Cardiac fibroblast (primary cell): ENCODE measurements at regions not wholly inside any gene's neighbourhood (a gene's known extent, or its start where the extent isn't known, plus 50 kb on each side); places are given as distances from the start of the nearest gene placed in this dataset.

ENCODE experiments used
- DNase-seq, 2 donors: peaks; one replicate each; pipeline versions ENCODE4 v3.0.0 to v3.0.0-alpha.2; 2010; ENCODE audit warnings: low read depth in 2 of 2
- H3K4me3 ChIP-seq, 2 donors: replicated peaks in 1 of 2; 1 replicate in 1 of 2; 2 replicates in 1 of 2; pipeline ENCODE4 v1.5.1; 2011; ENCODE audit warnings: low read depth in 2 of 2, low read length in 2 of 2, mild to moderate bottlenecking in 2 of 2, moderate library complexity in 1 of 2
- CTCF ChIP-seq: IDR thresholded peaks from one replicate; pipeline ENCODE4 v1.5.1; 2011; ENCODE audit warnings: low read depth, mild to moderate bottlenecking, low read length, inconsistent platforms

GRCh38 chr14:83217492-83217891 lies 1683.8 kb upstream of the SEL1L start:
- peak in 1 of 2 donors; percentile 7 for DNase-seq
- no peak overlapping the region for H3K4me3 ChIP-seq
- TF ChIP-seq CTCF = no peak

- no peak for TF ChIP-seq CTCF
- DNase-seq = no peak
- H3K4me3 ChIP-seq = no peak overlapping the region
Measured at GRCh38 chr14:83247924-83248639, 1714.4 kb upstream of the SEL1L start.

- no peak for TF ChIP-seq CTCF
- no peak overlapping the region for H3K4me3 ChIP-seq
- DNase-seq = no peak
Measured at GRCh38 chr14:83251402-83251801, 1717.7 kb upstream of the SEL1L start.

- H3K4me3 ChIP-seq = no peak overlapping the region
- no peak for TF ChIP-seq CTCF
- no peak for DNase-seq
Measured at GRCh38 chr14:83253870-83254269, 1720.2 kb upstream of the SEL1L start.

GRCh38 chr14:83255015-83255726 lies 1721.5 kb upstream of the SEL1L start:
- H3K4me3 ChIP-seq = no peak overlapping the region
- TF ChIP-seq CTCF = no peak
- no peak for DNase-seq

- no peak for TF ChIP-seq CTCF
- no peak overlapping the region for H3K4me3 ChIP-seq
- DNase-seq = no peak
Measured at GRCh38 chr14:83255727-83256090, 1722.1 kb upstream of the SEL1L start.
